GM12891 (cell line): ENCODE measurements at regions not wholly inside any gene's neighbourhood (a gene's known extent, or its start where the extent isn't known, plus 50 kb on each side); places are given as distances from the start of the nearest gene placed in this dataset.

ENCODE experiments used
- PAX5 ChIP-seq: IDR thresholded peaks from 2 replicates; pipeline ENCODE4 v1.6.1; 2011; ENCODE audit warnings: low read length, moderate library complexity, mild to moderate bottlenecking; ENCODE audit not compliant: insufficient read depth, severe bottlenecking
- POLR2A ChIP-seq: IDR thresholded peaks from 2 replicates; pipeline ENCODE4 v1.6.1; 2011; ENCODE audit warnings: low read depth, low read length, control low read depth
- POLR2AphosphoS5 ChIP-seq: IDR thresholded peaks from 2 replicates; pipeline ENCODE4 v1.6.1; 2011; ENCODE audit warnings: low read depth, low read length, control low read depth
- SPI1 ChIP-seq: IDR thresholded peaks from 2 replicates; pipeline ENCODE4 v1.6.1; 2011; ENCODE audit warnings: low read depth, low read length, control low read depth
- TAF1 ChIP-seq: IDR thresholded peaks from 2 replicates; pipeline ENCODE4 v1.6.1; 2011; ENCODE audit warnings: low read depth, low read length, control low read depth

DNA sequence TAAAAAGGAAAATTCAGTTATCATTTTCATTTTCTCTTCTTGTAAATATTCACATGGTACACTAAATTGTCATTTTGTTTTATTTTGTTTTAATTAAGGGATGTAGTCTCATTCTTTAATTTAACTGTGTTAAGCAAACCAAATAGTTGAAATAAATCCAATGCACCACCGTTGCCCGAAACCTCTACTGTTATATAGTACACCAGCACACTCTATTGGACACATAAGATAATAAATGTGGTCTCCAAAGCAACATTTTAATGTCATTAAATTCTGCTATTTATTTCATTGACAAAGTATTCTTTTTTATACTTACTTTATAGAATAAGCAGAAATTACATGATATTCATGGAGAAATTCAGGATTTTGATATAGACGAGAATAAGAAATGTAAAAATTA is 156.4 kb upstream of the FREM2 start:
- no peak for TF ChIP-seq POLR2A
- no peak for TF ChIP-seq POLR2AphosphoS5
- no peak for TF ChIP-seq PAX5
- TF ChIP-seq TAF1, result no peak
- TF ChIP-seq SPI1, result no peak
